Hippocampal formation (tissue), 2 donors: ENCODE measurements at regions not wholly inside any gene's neighbourhood (a gene's known extent, or its start where the extent isn't known, plus 50 kb on each side); places are given as distances from the start of the nearest gene placed in this dataset.
"Not testable (repeated sequence)": the region's sequence is repeated elsewhere in the genome, so short reads cannot be mapped to it uniquely, and the experiment has no call there.

Source experiments
- DNase-seq, 2 donors: peaks; one replicate each; lab custom pipeline; 2025; lab: John Stamatoyannopoulos, UW

DNA sequence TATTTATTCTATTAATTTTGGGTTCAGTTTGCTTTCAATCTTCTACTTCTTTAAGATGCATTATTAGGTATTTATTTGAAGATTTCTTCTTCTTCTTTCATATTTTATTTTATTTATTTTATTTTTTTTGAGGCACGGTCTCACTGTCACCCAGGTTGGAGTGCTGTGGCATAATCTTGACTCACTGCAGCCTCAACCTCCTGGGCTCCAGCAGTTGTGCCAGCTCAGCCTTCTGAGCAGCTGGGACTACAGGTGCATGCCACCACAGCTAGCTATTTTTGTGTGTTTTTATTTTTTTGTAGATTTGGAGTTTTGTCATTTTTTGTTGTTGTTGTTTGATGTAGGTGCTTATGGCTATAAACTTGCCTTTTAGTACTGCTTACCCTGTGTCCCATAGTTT, 543.2 kb upstream of the SGO1 start:
- no peak for DNase-seq

DNA sequence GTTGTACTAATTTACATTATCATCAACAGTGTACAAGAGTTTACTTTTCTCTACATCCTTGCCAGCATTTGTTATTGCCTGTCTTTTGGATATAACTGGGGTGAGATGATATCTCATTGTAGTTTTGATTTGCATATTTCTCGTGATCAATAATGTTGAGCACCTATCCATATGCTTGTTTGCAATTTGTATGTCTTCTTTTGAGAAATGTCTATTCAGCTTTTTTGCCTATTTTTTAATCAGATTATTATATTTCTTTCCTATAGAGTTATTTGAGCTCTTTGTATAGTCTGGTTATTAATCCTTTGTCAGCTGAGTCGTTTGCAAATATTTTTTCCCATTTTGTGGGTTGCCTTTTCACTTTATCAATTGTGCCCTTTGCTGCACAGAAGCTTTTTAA, 540.8 kb upstream of the SGO1 start:
- no peak for DNase-seq

DNA sequence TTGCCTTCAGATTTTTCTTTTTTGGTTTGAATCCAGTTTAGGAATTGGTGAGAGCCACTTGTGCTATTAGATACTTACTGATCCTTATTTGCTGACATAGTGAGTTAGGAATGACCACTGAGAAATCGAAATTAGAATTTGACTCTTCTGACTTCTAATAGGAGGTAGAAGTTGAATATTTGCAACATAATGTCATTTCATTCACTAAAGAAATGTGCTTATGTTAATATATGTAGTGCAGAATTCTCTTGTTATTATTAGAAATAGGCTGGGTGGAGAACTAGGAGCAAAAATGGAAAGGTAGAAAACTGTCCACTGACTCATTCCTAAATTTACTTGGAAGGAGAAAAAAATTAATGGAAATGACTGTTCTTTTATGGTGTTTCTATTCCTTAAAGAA, 538.2 kb upstream of the SGO1 start:
- no peak for DNase-seq

DNA sequence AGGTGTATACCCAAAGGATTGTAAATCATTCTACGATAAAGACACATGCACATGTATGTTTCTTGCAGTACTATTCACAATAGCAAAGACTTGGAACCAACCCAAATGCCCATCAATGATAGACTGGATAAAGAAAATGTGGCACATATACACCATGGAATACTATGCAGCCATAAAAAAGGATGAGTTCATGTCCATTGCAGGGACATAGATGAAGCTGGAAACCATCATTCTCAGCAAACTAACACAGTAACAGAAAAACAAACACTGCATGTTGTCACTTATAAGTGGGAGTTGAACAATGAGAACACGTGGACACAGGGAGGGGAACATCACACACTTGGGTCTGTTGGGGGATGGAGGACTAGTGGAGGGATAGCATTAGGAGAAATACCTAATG, 530.4 kb upstream of the SGO1 start:
- DNase-seq: not testable (repeated sequence)

DNA sequence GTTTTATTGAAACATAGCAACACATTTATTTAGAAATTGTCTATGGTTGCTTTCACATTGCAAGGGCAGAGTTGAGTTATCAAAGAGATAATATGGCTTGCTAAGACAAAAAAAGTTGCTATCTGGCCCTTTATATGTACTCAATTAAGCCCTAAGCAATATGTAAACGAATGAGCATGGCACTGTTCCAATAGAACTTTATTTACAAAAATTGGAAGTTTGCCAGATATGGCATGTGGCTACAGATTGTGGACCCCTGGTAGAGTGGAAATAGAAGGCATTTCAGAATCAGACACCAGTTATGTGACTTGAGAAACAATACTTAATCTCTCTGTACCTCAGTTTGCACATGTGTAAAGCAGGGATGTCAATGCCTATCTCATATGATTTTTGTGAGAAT, 515.6 kb upstream of the SGO1 start:
- DNase-seq: no peak

DNA sequence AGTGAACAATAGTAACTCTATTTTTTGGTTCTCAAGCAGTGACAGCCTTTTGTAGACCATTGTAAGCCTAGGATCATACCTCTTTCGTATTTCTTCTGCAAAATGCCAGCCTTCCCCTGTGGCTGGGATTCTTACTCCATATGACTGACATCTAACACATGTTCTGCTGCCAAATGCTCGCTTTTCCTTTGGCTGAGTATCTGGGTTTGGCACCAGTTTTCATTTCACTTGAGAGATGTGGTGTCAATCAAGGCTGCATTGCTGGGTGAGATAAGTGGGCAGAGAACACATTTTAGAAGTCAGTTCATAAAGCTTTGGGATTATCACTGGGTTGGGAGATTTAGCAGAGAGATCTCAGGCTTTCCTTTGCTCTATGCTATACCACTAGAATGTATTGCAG, 514.7 kb upstream of the SGO1 start:
- DNase-seq: no peak

DNA sequence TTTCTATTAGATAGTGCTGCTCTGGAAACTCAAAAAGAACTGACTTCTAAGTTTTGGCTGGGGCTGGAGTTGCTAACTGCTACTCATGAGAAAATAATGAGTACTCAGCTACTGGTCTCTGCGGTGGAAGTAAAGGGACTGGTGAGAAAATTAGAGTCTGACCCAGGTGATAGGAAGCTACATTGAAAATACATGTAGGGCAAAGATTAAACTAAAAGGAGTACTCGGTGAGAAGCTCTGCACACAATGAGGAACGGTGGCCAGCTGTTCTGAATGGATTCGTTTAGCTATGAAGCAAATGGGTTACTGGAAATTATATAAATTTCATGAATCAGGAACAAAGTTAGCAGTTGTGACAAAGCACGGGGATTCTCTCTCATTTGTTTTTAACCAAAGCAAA, 512.9 kb upstream of the SGO1 start:
- DNase-seq: no peak

DNA sequence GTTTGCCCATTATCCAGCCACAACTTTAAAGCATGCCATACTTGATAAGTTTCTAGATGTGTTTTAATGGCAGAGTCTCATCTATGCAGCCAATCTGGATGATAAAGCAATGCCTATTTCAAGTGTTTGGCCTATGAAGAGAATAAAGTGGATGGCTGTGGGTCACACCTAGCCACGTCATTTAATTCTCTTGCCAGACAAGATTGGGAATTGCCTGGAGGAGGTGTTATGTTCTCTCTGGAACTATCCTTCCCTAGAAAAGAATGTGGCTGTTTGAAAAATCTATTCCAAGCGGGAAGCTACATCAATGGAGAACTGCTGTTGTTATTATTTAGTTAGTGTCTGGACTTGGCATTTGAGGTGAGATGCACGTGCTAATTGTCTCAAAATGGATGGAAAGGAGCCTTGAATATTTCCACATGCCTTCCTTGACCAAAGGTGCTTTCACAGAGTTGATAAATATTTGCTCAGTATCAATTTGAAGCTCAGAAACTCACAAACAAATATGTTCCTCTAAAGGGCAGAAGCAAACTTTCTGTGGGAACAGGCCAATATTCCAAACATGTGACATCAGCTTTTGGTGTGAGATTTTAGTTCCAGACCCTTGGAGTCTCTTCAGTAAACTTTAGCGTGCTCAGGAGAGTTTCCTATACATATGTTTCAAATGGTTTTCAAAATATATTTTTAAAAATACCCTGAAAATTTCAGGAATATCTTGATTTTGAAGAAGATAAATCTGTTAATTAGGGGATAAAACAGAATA, 510.6 kb upstream of the SGO1 start:
- DNase-seq: no peak

DNA sequence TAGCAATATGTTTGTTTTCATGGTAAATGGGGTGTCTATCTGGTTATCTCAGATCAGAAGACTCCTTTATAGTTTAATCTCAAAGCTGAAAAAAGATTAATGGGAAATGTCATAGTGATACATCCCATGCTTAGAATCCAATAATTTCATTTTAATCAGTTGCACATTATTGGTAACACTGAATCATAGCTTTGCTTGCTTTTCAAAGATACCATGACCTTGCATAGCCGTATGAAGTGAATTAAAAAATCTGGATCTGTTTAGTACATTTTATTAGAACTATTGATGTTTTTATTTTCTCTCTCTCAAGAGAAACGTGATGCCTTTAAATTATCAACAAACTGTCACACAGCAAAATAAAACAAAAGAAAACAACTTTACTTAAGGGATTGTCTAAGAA, 506.7 kb upstream of the SGO1 start:
- DNase-seq: no peak

DNA sequence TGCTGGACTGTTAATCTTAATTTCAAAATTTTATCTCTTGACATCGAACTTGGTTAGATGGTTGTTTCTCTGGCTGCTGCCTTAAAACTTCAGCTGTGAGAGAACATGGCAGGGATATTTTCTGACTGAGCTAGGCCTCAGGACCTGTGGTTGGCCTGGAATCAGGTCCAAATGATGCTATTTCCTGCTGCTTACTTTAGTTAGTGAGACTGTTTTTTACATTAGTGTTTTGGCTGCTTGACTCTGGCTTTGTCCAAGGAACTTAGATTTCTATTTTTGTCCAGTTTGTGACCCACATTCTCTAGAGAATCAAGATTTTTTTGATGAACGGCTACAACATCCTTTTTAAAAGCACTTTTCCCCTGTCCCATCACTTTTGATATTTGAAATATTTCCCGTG, 497.9 kb upstream of the SGO1 start:
- no peak for DNase-seq

DNA sequence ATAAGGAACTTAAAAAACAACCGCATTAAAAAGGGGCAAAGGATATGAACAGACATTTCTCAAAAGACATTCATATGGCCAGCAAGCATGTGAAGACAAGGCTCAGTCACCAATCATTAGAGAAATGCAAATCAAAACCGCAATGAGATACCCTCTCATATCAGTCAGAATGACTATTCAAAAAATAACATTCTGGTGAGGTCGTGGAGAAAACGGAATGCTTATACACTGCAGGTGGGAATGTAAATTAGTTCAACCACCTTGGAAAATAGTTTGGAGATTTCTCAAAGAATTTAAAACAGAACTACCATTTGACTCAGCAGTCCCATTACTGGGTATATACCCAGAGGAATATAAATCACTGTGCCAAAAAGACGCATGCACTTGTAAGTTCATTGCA, 496.6 kb upstream of the SGO1 start:
- DNase-seq: no peak

DNA sequence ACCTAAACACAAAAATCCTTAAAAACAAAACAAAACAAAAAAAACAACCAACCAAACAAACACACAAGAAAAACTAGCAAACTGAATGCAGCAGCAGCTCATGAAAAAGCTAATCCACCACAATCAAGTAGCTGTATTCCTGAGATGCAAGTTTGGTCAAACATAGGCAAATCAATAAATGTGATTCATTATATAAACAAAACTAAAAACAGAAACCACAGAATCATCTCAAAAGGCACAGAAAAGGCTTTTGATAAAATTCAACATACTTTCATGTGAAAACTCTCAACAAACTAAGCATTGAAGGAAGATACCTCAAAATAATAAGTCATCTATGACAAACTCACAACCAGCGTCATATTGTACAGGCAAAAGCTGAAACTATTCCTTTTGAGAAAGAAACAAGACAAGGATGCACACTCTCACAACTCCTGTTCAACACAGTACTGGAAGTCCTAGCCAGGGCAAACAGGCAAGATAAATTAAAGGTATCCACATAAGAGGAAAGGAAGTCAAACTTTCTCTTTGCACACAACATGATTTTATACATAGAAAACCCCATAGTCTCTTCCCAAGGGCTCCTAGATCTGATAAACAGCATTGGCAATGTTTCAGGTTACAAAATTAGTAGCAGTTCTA, 495.1 kb upstream of the SGO1 start:
- no peak for DNase-seq

DNA sequence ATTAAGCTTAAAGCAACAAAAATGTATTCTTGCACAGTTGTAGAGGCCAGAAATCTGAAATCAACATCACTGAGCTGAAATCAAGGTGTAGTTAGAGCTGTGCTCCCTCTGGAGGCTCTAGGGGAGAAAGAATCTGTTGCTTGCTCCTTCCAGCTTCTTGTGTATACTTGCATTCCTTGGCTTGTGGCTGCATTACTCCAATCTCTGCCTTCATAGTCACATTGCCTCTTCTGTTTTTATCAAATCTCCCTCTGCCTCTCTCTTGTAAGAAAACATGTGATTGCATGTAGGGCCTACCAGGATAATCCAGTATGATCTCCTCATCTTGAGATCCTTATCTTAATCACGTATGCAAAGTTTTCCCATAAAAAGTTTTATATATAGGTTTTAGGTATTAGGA, 487.9 kb upstream of the SGO1 start:
- DNase-seq: no peak

DNA sequence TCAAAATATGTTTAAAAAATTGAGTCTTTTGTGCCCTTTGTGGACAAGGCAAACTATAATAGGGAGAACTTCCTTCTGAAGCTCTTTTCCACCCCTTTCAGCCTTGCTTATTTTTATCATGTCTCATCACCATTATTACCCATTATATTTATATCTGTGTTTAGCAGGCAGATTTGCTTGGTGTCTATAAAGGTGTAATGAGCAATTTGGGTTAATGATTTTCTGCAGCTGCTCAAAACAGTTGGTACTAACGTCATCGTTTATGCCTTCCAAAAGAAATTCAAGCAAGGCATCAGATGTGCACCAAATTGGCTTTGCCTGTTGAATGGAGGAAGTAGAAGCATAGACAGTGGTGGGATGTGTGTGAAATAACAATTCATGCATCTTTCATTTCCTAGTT, 483.7 kb upstream of the SGO1 start:
- DNase-seq: peak in 1 of 2 donors; percentile 7

DNA sequence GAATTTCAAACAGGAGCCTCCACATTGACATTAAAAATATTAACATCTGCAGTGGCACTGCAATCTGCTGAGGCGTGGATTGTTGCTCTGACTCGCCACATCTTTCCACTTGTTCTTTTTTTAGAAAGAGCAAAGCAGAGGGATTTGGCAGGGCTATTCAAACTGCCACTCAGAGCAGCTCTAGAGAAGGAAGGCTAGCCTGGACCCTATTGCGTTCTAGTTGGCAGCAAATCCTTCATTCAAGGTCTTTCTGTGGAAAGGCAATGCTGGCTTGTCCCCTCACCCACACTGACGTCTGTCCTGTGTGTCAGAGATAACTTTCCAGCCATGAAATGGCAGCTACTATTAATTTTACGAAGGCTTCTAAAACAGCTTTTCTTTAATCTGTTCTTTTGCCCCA, 483.2 kb upstream of the SGO1 start:
- DNase-seq: peak in 1 of 2 donors; percentile 34

DNA sequence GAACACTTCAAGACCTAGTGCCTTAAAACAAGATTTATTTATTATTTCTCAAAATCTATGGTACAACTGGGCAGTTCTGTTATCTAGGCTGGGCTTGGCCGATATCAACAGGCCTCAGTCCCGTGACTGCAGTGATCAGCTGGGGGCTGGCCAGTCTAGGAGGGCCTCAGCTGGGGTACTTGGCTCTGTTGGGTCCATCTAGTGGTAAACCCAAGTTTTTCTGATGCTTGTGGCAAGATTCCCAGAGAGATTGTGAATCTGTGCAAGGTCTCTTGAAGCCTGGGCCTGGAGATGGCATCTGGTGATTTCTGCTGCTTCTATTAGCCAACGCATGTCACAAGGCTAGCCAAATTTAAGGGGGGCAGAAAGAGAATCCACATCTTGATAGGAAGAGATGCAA, 482.4 kb upstream of the SGO1 start:
- no peak for DNase-seq

DNA sequence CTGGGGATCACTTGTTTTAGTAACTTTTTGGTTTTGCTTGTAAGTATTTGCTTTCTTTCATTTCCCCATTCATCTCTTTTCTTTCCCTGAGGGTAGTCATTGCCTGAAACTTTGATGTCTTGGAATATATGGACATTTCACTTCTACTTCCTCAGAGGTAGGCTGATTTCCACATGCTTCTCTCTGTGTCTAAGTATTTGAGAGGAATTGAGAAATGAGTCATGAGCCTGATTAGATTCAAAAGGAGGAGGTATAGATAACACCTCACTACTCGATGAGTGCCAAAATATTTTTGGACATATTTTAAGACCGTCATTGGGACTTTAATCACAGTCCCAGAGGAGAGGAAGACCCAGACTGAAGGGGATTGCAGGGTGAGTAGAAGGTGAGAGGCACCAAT, 480.1 kb upstream of the SGO1 start:
- DNase-seq: no peak

DNA sequence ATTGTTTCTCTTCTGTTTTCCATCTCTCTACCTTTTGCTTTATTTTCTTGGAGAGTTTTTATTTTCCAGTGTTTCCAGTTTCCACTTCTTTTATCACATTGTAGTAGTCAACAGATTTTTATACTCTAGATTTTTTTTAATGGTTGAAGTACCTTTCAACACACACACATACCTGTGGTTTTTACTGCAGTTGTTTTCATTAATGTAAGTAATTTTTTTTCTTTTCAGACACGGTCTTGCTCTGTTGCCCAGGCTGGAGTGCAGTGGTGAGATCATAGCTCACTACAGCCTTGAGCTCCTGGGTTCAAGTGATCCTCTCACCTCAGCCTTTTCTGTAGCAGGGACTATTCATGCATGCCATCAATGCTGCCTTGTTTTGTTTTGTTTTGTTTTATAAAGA, 472.5 kb upstream of the SGO1 start:
- DNase-seq: no peak

DNA sequence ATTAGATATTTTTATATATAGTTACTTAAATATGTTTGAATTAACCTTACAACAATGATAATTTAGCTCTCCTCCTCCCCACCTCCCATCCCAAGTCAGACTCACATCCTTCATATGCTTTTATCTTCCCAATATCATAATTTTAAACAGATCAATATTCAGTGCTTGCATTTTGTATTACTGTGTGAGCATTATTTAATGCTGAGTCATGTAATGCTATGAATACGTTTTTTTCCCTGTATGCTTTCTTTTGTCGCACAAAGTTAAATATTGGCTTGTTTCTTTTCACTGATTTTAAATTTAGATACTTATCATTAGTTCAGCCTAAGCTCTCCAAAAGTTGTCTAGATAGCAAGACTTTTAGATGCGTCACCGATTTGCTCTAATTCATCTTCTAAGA, 471.6 kb upstream of the SGO1 start:
- no peak for DNase-seq

DNA sequence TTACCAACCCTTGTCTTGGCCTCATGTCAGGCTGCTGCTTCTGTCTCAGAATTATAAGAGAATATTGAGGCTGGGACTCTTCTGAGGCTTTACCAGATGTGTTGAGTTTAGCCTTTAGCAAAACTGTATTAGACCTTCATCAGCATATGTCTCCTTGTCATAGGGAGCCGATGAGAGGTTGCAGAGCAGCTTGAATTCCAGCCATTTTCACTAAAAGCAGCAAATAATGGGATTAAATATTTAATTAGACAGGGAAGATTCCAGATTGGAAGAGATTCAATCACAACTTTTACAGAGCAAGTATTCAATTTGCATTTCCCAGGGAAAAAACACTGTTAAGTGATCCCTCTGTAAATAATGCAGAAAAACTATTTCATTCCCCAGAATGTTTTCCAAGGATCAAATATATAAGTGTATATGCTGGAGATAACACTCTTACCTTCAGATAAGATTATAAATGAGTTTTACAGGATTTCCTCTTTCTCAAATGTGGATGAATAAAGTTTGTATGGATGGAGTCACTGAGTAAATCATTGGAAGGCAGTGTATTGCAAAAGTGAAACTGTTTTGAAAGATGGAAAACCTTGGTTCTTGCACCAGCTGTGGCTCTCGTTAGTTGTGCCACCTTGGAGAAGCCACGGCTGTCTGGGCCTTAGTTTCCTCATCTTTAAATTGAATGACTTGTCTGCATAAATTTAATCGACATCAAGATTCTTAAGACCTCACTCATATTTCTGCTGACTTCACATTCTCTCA, 466.4 kb upstream of the SGO1 start:
- no peak for DNase-seq

DNA sequence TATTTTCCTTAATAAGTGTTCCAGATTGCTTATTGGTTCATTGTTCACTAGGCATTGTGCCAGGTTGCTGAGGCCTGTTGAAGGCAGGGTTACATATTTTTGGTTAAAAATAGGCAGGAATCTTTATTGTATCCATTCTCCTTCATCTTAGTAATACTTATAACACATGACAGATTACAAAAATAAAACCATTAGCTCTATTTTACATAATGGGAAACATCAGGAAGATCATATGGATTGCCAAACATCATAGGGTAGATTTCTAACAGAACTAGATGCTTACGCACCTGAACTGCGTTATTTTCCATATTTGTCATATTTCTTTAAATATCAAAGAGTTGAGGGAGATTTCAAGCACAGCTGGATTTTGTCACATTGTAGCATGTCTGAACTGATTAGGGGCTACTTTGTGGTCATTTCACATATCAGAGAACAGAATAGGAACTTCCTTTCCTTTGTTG, 462.9 kb upstream of the SGO1 start:
- DNase-seq: no peak

DNA sequence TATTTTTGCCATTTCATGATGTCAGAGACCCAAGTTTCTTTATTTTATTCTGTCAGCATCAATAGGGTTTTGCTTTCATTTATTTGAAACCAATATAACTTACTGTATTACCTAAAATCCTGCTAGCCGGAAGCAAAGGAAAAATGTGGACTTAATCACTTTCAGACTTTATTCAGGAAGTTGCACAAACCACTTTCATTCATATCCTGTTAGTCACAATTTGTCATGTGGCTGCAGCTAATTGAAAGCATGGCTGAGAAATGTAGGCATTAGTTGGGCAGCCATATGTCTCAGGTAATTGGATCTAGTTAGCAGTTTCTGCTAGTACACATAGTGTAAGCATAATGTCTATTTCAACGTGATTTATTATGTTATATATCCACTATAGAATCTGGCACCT, 462.3 kb upstream of the SGO1 start:
- DNase-seq: no peak

DNA sequence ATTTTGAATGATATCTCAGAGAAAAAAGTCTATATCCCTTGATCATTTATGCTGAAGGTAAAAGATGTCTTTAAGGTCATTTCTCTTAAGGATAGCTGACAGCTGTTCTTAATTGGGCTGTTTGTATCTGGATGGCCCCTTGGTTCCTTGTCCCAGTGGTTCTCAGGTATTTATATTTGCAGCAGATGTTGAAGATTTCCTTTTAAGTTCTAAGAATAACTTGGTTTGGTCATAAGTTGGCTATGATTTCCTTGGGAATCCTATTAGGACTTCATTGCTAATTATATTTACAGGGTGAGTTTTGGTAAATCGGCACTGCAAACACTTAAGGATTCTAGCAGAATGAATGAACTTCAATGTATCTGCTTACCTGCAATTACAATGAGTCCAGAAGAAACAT, 460.4 kb upstream of the SGO1 start:
- DNase-seq: no peak
